GM18867 (cell line): ENCODE measurements at regions not wholly inside any gene's neighbourhood (a gene's known extent, or its start where the extent isn't known, plus 50 kb on each side); places are given as distances from the start of the nearest gene placed in this dataset.

Experiments used
- ATAC-seq: cut with Tn5 transposase; IDR thresholded peaks from one replicate; pipeline ENCODE4 v1.9.1; 2021; ENCODE audit warnings: mild to moderate bottlenecking, moderate library complexity; ENCODE audit not compliant: unreplicated experiment

DNA sequence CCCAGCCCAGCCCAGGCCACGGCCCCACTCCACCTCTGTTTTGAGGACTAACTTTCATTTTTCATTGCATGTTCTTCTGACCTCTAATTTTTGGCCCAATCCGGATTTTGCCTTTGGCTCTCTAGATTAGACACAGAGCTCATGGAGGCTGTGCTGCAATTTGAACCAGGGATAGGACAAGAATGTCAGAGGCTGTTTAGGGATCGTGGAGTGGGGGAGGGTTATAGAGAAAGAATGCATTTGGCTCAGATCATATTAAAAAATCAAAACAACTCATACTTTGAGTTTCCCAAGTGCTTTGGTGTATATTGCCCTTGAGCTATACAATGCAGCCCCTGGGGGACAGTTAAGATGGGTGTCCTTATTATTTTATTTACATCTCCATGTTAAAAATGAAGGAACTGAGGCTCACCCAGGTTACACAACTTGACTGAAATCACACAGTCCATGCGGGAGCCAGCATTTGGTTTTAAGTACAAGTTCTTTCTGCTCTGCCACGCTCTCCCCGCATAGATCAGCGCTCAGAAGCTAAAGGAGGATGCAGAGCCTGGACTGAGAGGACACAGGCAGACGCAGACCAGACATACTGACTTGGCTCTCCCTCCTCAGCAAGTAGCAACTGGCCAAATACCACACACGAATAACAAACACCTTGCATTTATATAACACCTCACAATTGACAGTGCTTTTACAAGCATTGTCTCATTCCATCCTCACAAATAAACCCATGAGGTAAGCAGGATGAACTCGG lies 126.4 kb upstream of the RAI14 start:
- ATAC-seq = no peak

- ATAC-seq = no peak
These were observed 125.5 kb upstream of the RAI14 start for GRCh38 chr5:34530637-34531036.

DNA sequence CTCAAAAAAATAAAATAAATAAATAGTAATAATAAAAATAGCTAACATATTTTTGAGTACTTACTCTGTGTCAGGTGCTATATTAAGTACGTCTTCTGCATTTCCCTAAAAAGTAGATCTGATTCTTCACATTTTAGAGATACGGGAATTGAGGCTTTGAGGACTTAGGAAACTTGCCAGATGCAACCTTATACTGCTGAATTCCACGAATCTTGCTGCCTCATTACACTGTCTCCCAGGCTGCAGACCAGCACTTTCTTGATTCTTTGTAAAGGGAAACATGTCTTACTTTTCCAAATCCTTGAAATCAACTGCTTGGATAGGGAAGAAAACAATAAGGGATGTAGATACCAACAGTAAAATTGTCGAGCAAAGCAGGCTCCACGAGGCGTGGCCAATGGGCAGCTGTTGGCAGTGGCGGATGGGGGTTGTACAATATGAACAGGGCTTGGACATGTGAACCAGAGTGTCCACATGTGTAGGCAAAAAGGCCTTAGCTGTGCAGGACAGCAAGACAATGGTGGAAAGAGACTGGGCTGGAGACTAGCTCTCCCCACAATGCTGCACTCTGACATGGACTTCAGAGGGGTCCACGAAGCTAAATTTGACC lies 124.3 kb upstream of the RAI14 start:
- ATAC-seq = no peak

- ATAC-seq = peak; percentile 85
These were observed 122.3 kb upstream of the RAI14 start for GRCh38 chr5:34533582-34534522.

GRCh38 chr5:34534523-34535103 lies 121.5 kb upstream of the RAI14 start:
- ATAC-seq = no peak

DNA sequence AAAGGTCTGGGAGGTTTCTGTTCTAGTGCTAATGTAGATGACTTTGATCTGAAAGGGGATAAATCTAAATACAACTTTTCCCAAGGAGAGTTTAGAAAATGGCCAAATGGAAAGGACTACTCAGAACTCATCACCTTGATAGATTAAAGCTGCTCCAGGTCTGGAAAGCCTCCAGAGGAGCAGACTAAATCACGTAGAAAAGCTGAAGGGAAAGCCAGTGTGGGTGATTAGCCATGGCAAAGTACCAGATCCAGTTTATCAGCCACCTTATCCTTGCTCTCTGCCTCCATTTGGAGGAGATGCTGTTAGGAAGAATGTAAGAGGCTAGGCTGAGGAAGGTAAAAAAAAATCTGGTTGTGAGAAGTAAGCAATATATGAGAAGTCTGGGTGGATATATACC lies 120.7 kb upstream of the RAI14 start:
- ATAC-seq = no peak

DNA sequence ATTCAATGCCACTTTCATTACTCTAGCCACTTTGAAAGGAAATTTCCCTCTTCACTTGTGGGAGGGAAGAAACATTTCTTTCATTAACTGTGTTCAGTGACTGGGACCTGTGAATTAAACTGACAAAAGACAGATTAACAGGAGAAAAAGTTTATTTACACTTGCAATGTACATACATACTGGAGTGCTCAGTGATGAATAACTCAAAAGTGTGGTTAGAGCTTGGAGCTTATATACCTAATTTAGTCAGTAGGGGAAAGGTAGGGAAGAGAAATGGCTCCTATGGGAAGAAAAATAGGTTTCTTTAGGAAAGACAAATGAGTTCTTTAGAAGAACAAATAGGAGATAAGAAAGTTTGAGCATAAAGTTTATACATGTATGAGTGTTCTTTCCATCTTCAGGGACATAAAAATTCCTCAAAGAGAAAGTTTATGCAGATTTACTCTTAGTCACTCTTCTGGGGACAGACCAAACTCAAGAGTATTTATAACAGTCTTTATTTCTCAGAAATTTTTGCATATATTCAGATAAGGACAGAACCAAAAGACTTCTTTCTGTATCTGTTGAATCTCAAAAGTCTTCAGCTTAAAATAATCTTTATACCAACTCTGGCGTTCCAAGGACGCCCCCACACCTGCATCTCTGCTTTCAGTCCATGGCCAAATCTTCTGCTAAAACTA lies 120.0 kb upstream of the RAI14 start:
- ATAC-seq = no peak

- ATAC-seq = no peak
These were observed 119.4 kb upstream of the RAI14 start for GRCh38 chr5:34536699-34537098.

- ATAC-seq = no peak
These were observed 118.0 kb upstream of the RAI14 start for GRCh38 chr5:34538026-34538672.

- no peak for ATAC-seq
These were observed 116.9 kb upstream of the RAI14 start for GRCh38 chr5:34539183-34539582.

DNA sequence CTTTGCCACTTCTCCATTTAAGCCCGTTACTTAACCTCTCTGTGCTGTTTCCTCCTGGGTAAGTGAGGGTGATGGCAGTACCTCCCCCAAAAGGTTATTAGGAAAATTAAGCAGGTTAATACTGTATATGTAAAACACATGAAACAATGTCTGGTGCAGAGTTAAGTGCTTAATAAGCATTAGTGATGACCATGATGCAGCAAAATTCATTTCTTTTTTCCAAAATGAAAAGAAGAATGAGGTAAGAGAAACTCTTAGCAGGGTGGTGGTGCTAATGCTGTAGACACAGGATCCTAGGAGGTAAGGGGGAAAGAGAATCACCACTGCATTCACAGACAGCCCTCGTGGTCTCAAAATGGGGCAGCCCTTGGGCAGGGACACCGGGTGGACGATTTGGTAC lies 115.1 kb upstream of the RAI14 start:
- ATAC-seq = no peak

DNA sequence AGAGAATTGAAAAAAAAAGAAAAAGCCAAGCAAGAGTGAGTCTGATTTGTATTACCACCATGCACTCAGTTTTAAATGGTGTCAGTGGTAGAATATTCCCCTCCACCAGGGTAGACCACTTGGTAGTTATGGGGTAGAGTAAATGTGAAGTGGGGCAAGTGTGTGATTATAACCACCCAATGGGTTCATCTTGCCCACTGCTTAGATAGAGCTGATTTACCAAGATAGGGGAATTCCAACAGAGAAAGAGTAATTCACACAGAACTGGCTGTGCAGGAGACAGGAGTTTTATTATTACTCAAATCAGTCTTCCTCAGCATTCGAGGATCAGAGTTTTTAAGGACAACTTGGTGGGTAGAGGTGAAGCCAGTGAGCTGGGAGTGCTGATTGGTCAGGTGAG lies 113.3 kb upstream of the RAI14 start:
- no peak for ATAC-seq

DNA sequence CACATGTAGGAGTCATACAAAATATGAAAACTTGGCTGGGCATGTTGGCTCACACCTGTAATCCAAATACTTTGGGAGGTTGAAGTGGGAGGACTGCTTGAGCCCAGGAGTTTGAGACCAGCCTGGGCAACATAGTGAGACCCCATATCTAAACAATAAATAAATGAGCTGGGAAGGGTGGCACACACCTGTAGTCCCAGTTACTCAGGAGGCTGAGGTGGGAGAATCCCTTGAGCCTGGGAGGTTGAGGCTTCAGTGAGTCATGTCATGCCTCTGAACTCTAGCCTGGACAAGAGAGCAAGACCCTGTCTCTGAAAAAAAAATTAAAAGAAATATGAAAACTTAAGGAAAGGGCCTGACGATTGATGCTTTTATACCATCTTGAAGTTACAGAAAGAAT lies 112.4 kb upstream of the RAI14 start:
- ATAC-seq = no peak

DNA sequence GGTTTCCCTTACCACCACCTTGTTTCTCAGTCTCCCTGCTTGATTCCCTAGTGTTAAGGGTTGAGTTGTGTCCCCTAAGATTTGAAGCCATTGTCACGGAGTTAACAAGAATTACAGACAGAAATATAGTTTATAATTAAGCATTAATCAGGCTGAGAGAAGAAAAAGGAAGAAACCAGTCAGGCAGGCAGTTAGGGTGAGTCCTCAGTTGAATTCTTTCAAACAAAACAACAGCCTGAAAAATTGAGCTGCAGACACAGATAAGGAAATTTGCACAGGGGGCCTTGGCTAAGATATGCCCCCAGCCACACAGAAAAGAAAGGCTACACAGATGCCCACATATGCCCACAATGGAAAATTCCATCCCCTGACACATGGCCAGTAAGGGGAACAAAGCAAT lies 111.7 kb upstream of the RAI14 start:
- no peak for ATAC-seq

DNA sequence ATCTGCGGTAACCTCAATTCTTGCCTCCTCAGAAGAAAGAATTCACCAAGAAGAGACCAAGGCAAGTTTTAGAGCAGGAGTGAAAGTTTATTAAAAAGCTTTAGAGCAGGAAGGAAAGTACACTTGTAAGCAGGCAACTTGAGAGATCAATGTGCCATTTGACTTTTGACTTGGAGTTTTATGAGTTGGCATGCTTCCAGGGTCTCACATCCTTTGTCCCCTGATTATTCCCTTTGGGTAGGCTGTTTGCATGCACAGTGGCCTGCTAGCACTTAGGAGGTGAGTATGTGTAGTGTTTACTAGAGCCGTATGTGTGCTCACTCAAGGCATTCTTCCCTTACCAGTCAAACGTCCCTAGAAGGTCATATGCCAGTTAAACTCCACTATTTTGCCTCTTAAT lies 111.0 kb upstream of the RAI14 start:
- ATAC-seq = no peak

GRCh38 chr5:34545626-34546025 lies 110.5 kb upstream of the RAI14 start:
- no peak for ATAC-seq

- no peak for ATAC-seq
These were observed 108.6 kb upstream of the RAI14 start for GRCh38 chr5:34547300-34548085.

- ATAC-seq = no peak
These were observed 108.1 kb upstream of the RAI14 start for GRCh38 chr5:34548086-34548403.

DNA sequence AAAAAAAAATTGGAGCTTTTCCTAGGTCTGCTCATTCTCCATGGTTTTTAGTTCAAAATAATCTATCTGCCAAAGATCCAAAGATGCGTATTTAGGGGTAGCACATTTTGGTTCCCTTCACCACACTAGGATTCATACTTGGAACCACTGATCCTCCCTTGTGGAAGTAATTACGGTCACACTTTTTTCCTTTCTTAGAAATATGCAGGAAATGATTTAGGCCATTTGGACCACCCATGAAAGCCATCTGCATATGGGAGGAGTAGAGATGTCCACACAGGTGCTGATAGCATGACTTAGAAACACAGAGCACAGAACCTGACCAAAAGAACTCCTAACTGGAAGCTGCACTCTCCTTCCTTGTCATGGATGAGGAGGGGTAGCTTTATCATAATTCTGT lies 105.9 kb upstream of the RAI14 start:
- ATAC-seq = no peak

DNA sequence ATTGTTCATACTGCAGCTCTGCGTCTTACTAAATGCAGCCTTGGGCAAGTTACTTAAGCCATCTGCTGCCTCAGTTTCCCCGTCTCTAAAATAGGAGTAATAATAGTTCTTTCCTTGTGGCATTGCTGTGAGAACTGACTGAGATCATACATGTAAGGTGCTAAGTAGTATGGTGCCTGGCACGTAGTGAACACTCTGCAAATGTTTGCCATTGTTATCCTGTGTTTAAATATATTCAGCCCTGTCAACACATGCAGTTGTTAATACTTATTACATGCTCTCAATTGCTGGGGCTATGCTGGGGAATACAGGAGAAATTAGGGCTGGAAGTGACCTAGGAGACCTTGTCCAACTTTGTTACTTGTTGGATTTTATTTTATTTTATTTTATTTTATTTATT lies 105.2 kb upstream of the RAI14 start:
- ATAC-seq = no peak
